Testis (tissue), 2 donors: ENCODE measurements at regions not wholly inside any gene's neighbourhood (a gene's known extent, or its start where the extent isn't known, plus 50 kb on each side); places are given as distances from the start of the nearest gene placed in this dataset.

ENCODE experiments used
- POLR2A ChIP-seq: fragments of 450-650 bp; IDR thresholded peaks from one replicate; pipeline ENCODE4 v1.6.1; 2017; ENCODE audit warnings: antibody characterized with exemption, mild to moderate bottlenecking, moderate library complexity
- TF ChIP-seq, protein P1 (sequence below), 3 experiments: fragments of 450-650 bp in 2 of 3; fragments of 200-600 bp in 1 of 3; sonication (generic) in 1 of 3; IDR thresholded peaks; one replicate each; pipeline ENCODE4 v1.5.1; 2016 to 2019; ENCODE audit warnings: antibody characterized with exemption in 3 of 3, mild to moderate bottlenecking in 2 of 3, moderate library complexity in 1 of 3

DNA sequence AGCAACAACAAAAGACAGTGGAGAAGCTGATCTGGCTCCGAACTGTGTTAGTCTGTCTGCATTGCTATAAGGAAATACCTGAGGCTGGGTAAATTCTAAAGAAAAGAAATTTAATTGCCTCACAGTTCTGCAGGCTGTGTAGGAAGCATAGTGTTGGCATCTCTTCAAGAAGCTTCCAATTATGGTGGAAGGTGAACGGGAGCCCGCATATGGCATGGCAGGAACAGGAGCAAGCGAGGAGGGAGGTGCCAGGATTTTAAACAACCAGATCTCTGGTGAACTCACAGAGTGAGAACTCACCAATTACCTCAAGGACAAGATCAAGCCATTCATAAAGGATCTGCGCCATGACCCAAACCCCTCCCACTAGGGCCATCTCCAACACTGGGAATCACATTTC is 293.5 kb downstream of the SMOC2 start:
- TF ChIP-seq, protein P1, sequence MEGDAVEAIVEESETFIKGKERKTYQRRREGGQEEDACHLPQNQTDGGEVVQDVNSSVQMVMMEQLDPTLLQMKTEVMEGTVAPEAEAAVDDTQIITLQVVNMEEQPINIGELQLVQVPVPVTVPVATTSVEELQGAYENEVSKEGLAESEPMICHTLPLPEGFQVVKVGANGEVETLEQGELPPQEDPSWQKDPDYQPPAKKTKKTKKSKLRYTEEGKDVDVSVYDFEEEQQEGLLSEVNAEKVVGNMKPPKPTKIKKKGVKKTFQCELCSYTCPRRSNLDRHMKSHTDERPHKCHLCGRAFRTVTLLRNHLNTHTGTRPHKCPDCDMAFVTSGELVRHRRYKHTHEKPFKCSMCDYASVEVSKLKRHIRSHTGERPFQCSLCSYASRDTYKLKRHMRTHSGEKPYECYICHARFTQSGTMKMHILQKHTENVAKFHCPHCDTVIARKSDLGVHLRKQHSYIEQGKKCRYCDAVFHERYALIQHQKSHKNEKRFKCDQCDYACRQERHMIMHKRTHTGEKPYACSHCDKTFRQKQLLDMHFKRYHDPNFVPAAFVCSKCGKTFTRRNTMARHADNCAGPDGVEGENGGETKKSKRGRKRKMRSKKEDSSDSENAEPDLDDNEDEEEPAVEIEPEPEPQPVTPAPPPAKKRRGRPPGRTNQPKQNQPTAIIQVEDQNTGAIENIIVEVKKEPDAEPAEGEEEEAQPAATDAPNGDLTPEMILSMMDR (IDR thresholded peaks at IDR 0.05), result no peak
- no peak for TF ChIP-seq POLR2A
